ENCODE measurements at regions not wholly inside any gene's neighbourhood (a gene's known extent, or its start where the extent isn't known, plus 50 kb on each side); places are given as distances from the start of the nearest gene placed in this dataset.

GRCh38 chr16:73817526-73818324 is 478.9 kb upstream of the PSMD7 start:
- BruUV-seq (replicated peaks), result no TSS peak
- H3K9ac ChIP-seq (ENCODE audit: low read length), result no peak overlapping the region
- H3K27me3 ChIP-seq (ENCODE audit: insufficient read depth, low read length), result peaks cover 46% of the 10 kb centered on the region
- H2AFZ ChIP-seq (ENCODE audit: low read depth, low read length, poor library complexity, severe bottlenecking), result no peak overlapping the region
- no peaks in the 10 kb centered on the region for H3K9me2 ChIP-seq (ENCODE audit: insufficient read depth)
- CTCF ChIA-PET, result interaction anchor here (0.5 kb wide), 1 partner anchor 38 kb away, joined by 3 read pairs; no protein-coding TSS in a partner anchor
- no peaks in the 10 kb centered on the region for H3K4me1 ChIP-seq (ENCODE audit: control insufficient read depth in 1 of 2, insufficient read depth in 2 of 2, low read length in 2 of 2)
- RAD21 ChIA-PET (ENCODE audit: low non-redundant PET in 1 of 2, low total read pairs in 2 of 2, uncharacterized antibody in 2 of 2, unreplicated experiment in 2 of 2), result no interaction called here
- H3K79me2 ChIP-seq (ENCODE audit: insufficient read depth, low read length), result no peaks in the 10 kb centered on the region
- H3K4me2 ChIP-seq (ENCODE audit: low read length), result no peak overlapping the region
- H3K36me3 ChIP-seq (ENCODE audit: control insufficient read depth in 1 of 2, insufficient read depth in 2 of 2, low read length in 2 of 2), result no peaks in the 10 kb centered on the region
- no peaks in the 10 kb centered on the region for H3K9me3 ChIP-seq (ENCODE audit: control insufficient read depth in 1 of 2, insufficient read depth in 1 of 2, low read depth in 1 of 2, low read length in 2 of 2)
- intact Hi-C loops (cut with micrococcal nuclease), result no loop called here
- POLR2A ChIA-PET, result no interaction called here
- H3K27ac ChIP-seq (ENCODE audit: low read depth, low read length), result no peak overlapping the region
- TF ChIP-seq FOSL1 (IDR thresholded peaks at IDR 0.05; ENCODE audit: low read depth), result no peak
- TF ChIP-seq EZH2phosphoT487 (IDR thresholded peaks at IDR 0.05; ENCODE audit: borderline replicate concordance), result no peak
- TF ChIP-seq EZH2 (IDR thresholded peaks at IDR 0.05), result no peak
- TF ChIP-seq CTCF (IDR thresholded peaks at IDR 0.05 in 2 of 3, conservative IDR thresholded peaks at IDR 0.05 in 1 of 3; ENCODE audit: borderline replicate concordance in 1 of 3, insufficient read depth in 1 of 3, low read depth in 2 of 3, low read length in 2 of 3), result no peak
- no peak for TF ChIP-seq SIN3A (IDR thresholded peaks at IDR 0.05; ENCODE audit: low read depth)
- no peak for TF ChIP-seq ATF3 (IDR thresholded peaks at IDR 0.05)
- TF ChIP-seq CEBPB (IDR thresholded peaks at IDR 0.05; ENCODE audit: low read depth), result no peak
- no peak for TF ChIP-seq CBX3 (IDR thresholded peaks at IDR 0.05; ENCODE audit: low read depth)
- TF ChIP-seq YY1 (IDR thresholded peaks at IDR 0.05; ENCODE audit: extremely low read depth, insufficient replicate concordance, low read depth, low read length), result no peak
- no peak for TF ChIP-seq ELF1 (IDR thresholded peaks at IDR 0.05; ENCODE audit: borderline replicate concordance, low read depth)
- TF ChIP-seq SP1 (IDR thresholded peaks at IDR 0.05; ENCODE audit: low read depth), result no peak
- TF ChIP-seq MAX (IDR thresholded peaks at IDR 0.05), result no peak
- no peak for TF ChIP-seq POLR2AphosphoS5 (IDR thresholded peaks at IDR 0.05; ENCODE audit: low read depth, low read length)
- no peak for TF ChIP-seq EGR1 (IDR thresholded peaks at IDR 0.05; ENCODE audit: low read depth)
- DNase-seq (ENCODE audit: low read depth, low spot score) (no peak), ATAC-seq (no peak)
- H3K4me3 ChIP-seq (replicated peaks in 1 of 2; ENCODE audit: low read depth in 1 of 2, low read length in 2 of 2), result no peak overlapping the region
- H4K20me1 ChIP-seq (ENCODE audit: insufficient read depth), result no peaks in the 10 kb centered on the region
